ENCODE measurements at regions not wholly inside any gene's neighbourhood (a gene's known extent, or its start where the extent isn't known, plus 50 kb on each side); places are given as distances from the start of the nearest gene placed in this dataset.
"Not testable (repeated sequence)": the region's sequence is repeated elsewhere in the genome, so short reads cannot be mapped to it uniquely, and the experiment has no call there.

GRCh38 chr2:8613207-8613999 is 68.5 kb upstream of the ID2 start:
- TF ChIP-seq SUZ12 (IDR thresholded peaks at IDR 0.05; ENCODE audit: extremely low read depth, insufficient read depth, insufficient read length); ZNF274 (IDR thresholded peaks at IDR 0.05; ENCODE audit: low read depth, low read length): not testable (repeated sequence)

All from NT2/D1 (cell line).